Spleen (tissue), 11 donors: ENCODE measurements at regions not wholly inside any gene's neighbourhood (a gene's known extent, or its start where the extent isn't known, plus 50 kb on each side); places are given as distances from the start of the nearest gene placed in this dataset.

Experiments used
- DNase-seq: peaks from one replicate; pipeline ENCODE4 v3.0.0-alpha.2; 2020
- H3K27ac ChIP-seq, 8 donors: fragments of 200-600 bp; sonication (generic) in 7 of 8; 1 replicate in 4 of 8; 2 replicates in 4 of 8; pipeline versions ENCODE4 v1.5.0 to v1.8.0; 2016 to 2021; ENCODE audit warnings: inconsistent platforms in 4 of 8, mild to moderate bottlenecking in 4 of 8, moderate library complexity in 1 of 8
- H3K27me3 ChIP-seq, 7 donors: fragments of 200-600 bp; sonication (generic) in 6 of 7; replicated peaks in 1 of 7; 1 replicate in 4 of 7; 2 replicates in 3 of 7; pipeline versions ENCODE4 v1.5.0 to v1.8.0; 2016 to 2021; ENCODE audit warnings: inconsistent platforms in 3 of 7, mild to moderate bottlenecking in 1 of 7
- H3K36me3 ChIP-seq, 6 donors: fragments of 200-600 bp; sonication (generic) in 5 of 6; 1 replicate in 4 of 6; 2 replicates in 2 of 6; pipeline versions ENCODE4 v1.5.0 to v1.8.0; 2016 to 2021; ENCODE audit warnings: inconsistent platforms in 2 of 6
- H3K4me1 ChIP-seq, 6 donors: fragments of 200-600 bp; sonication (generic) in 5 of 6; 1 replicate in 3 of 6; 2 replicates in 3 of 6; pipeline versions ENCODE4 v1.5.0 to v1.8.0; 2016 to 2021; ENCODE audit warnings: inconsistent platforms in 3 of 6
- H3K4me3 ChIP-seq, 8 donors: fragments of 200-600 bp; sonication (generic) in 7 of 8; 1 replicate in 4 of 8; 2 replicates in 4 of 8; pipeline versions ENCODE4 v1.5.0 to v1.8.0; 2016 to 2021; ENCODE audit warnings: inconsistent platforms in 4 of 8, mild to moderate bottlenecking in 4 of 8, moderate library complexity in 2 of 8
- H3K9me3 ChIP-seq, 8 donors: fragments of 200-600 bp; sonication (generic) in 7 of 8; 1 replicate in 4 of 8; 2 replicates in 4 of 8; pipeline versions ENCODE4 v1.5.0 to v1.8.0; 2016 to 2021; ENCODE audit warnings: inconsistent platforms in 4 of 8
- CTCF ChIP-seq, 11 experiments: fragments of 200-600 bp in 7 of 11; fragments of 450-650 bp in 4 of 11; sonication (generic) in 4 of 11; IDR thresholded peaks in 8 of 11; conservative IDR thresholded peaks in 3 of 11; 1 replicate in 7 of 11; 2 replicates in 4 of 11; pipeline versions ENCODE4 v1.4.0 to v1.8.0; 2016 to 2021; ENCODE audit warnings: antibody characterized with exemption in 11 of 11, inconsistent platforms in 4 of 11, mild to moderate bottlenecking in 1 of 11
- POLR2A ChIP-seq, 3 donors: fragments of 450-650 bp; IDR thresholded peaks; one replicate each; pipeline ENCODE4 v1.5.1; 2017; ENCODE audit warnings: antibody characterized with exemption in 3 of 3, mild to moderate bottlenecking in 1 of 3
- POLR2AphosphoS5 ChIP-seq, 3 donors: sonication (generic); formaldehyde crosslinking; IDR thresholded peaks; one replicate each; pipeline ENCODE4 v1.5.1; 2017; ENCODE audit warnings: antibody characterized with exemption in 3 of 3
- WGBS, 5 donors: extraction: QIAGEN DNeasy Blood & Tissue Kit in 3 of 5; methylation state at CpG; one replicate each; pipeline versions ENCODE4 v1.1.5 to v1.1.7; 2013 to 2018; 5-methylcytosine and 5-hydroxymethylcytosine counted together
- intact Hi-C: fragments of 100-400 bp; cut with DNase I; formaldehyde crosslinking; loops from one replicate; pipeline ENCODE4 v1.15.0; 2023; ENCODE audit warnings: low total_unique reads
- donor health status: healthy with polysubstance abuse.
- donor health status: DM: no; HTN: no; CAD: no; lungs with moderate emphysema.
- donor health status: DM: no; HTN: no; CAD: no.
- donor health status: Bipolar disorder and iron deficiency.
- donor health status: healthy.
- donor health status: DM: no; HTN: no; CAD: no.
- donor health status: DM: yes; HTN: yes; CAD: no.

- H3K4me1 ChIP-seq: no peaks in the 10 kb centered on the region
- TF ChIP-seq POLR2AphosphoS5 (IDR thresholded peaks at IDR 0.05): no peak
- TF ChIP-seq POLR2A (IDR thresholded peaks at IDR 0.05): no peak
- no peak for TF ChIP-seq CTCF (IDR thresholded peaks at IDR 0.05 in 8 of 11, conservative IDR thresholded peaks at IDR 0.05 in 3 of 11)
- no peak overlapping the region for H3K4me3 ChIP-seq
- H3K27ac ChIP-seq: no peak overlapping the region
- no peaks in the 10 kb centered on the region for H3K36me3 ChIP-seq
- 78 to 85% (median 81%) methylated on average over 22 of the region's 22 CpGs for WGBS, 5 donors
- peaks cover 0 to 100% (median 99%) of the 10 kb centered on the region in 8 donors for H3K9me3 ChIP-seq
- intact Hi-C loops: no loop called here
- DNase-seq: peak; percentile 51
- no peaks in the 10 kb centered on the region for H3K27me3 ChIP-seq
Measured at GRCh38 chr12:34301251-34302130, 279.2 kb downstream of the ALG10 start.

- Histone ChIP-seq H3K4me1 (no peaks in the 10 kb centered on the region), H3K27me3 (no peaks in the 10 kb centered on the region), H3K27ac (no peak overlapping the region), H3K4me3 (no peak overlapping the region), H3K9me3 (peaks cover 0 to 100% (median 100%) of the 10 kb centered on the region in 8 donors), H3K36me3 (no peaks in the 10 kb centered on the region)
- TF ChIP-seq POLR2AphosphoS5 (IDR thresholded peaks at IDR 0.05) (no peak), CTCF (IDR thresholded peaks at IDR 0.05 in 8 of 11, conservative IDR thresholded peaks at IDR 0.05 in 3 of 11) (no peak), POLR2A (IDR thresholded peaks at IDR 0.05) (no peak)
- intact Hi-C loops: no loop called here
- WGBS, 5 donors: 74 to 79% (median 78%) methylated on average over 30 of the region's 30 CpGs
- DNase-seq: peak; percentile 71
Measured at GRCh38 chr12:34302131-34302885, 280.0 kb downstream of the ALG10 start.

- intact Hi-C loops: no loop called here
Measured at GRCh38 chr12:34303091-34303870, 281.0 kb downstream of the ALG10 start.

More at GRCh38 chr12:34303091-34303870, 281.0 kb downstream of the ALG10 start:
- H3K9me3 ChIP-seq: peaks cover 0 to 100% (median 100%) of the 10 kb centered on the region in 8 donors
- no peak overlapping the region for H3K4me3 ChIP-seq
- H3K27me3 ChIP-seq: no peaks in the 10 kb centered on the region
- TF ChIP-seq CTCF (IDR thresholded peaks at IDR 0.05 in 8 of 11, conservative IDR thresholded peaks at IDR 0.05 in 3 of 11): no peak
- TF ChIP-seq POLR2AphosphoS5 (IDR thresholded peaks at IDR 0.05): no peak
- TF ChIP-seq POLR2A (IDR thresholded peaks at IDR 0.05): no peak
- 78 to 83% (median 80%) methylated on average over 24 of the region's 24 CpGs for WGBS, 5 donors
- no peaks in the 10 kb centered on the region for H3K4me1 ChIP-seq
- DNase-seq: peak; percentile 58
- no peaks in the 10 kb centered on the region for H3K36me3 ChIP-seq
- no peak overlapping the region for H3K27ac ChIP-seq
